ENCODE measurements at regions not wholly inside any gene's neighbourhood (a gene's known extent, or its start where the extent isn't known, plus 50 kb on each side); places are given as distances from the start of the nearest gene placed in this dataset.
"Not testable (repeated sequence)": the region's sequence is repeated elsewhere in the genome, so short reads cannot be mapped to it uniquely, and the experiment has no call there.

GRCh38 chr11:103808252-103808651 is 228.2 kb upstream of the DDI1 start:
- DNase-seq = no peak

DNA sequence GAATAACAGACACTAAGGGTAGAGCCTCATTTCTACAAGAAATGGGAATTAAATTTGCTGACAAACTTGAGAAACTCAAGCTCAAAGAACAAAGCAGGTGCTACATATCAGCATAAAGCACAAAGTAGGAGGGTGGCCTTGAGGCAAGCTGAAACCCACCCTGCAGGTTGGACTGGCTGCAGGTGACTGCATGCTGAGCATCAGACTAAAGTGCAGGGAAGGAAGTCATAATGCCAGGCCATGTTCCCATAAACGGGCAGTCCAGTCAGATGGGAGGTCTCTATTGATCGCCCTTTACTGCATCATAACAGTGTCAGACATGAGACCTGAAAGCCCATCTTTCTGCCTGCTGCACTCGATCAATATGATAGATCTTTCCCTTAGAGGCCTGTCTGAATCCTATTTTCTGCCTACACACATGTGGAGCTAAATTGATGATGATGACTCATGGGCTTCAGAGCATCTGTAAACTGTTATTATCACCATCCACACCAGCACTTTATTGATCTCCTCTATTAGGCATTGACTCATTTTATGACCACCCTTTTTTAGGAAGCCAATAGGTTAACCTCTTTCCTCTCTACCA is 224.5 kb upstream of the DDI1 start:
- DNase-seq = no peak

GRCh38 chr11:103812680-103813079 is 223.8 kb upstream of the DDI1 start:
- no peak for DNase-seq

- not testable (repeated sequence) for DNase-seq
Observed at GRCh38 chr11:103820345-103820744, 216.1 kb upstream of the DDI1 start.

DNA sequence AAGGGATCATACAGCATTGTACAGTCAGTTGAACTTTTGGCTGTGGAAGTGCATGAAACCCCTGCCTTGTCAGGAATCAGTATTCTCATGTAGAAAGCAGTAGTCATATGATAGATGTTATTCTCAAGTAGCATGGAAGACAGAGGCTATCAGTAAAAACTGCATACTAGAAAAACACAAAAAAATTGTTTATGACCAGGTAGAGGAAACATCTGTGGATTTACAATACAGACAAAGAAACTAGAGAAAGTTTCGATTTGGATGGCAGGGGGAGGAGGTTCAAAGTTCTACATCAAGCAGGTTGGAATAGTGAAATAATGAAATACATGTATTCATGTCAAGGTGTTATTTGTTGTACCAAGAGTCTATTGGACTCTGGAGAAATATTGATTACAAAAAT is 212.3 kb upstream of the DDI1 start:
- no peak for DNase-seq

GRCh38 chr11:103825469-103825868 is 211.0 kb upstream of the DDI1 start:
- no peak for DNase-seq

DNA sequence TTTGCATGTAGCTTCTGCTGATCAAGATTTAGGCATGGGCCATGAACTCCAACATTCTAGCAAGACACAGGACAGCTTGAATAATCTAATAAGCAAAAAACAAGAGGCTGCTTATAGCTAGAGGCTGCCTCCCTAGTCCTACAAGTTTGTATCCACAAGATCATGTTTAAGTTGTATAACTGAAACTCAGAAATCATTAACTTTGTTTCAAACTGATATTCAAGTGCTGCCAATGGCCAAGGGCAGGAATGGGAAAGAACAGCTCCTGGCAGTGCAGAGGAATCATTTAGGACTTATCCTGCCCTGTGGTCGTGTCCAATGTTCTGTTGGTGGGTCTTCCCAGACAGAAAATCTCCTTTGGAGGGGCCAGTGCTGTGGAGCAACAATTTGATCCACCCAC is 209.6 kb upstream of the DDI1 start:
- DNase-seq = no peak

DNA sequence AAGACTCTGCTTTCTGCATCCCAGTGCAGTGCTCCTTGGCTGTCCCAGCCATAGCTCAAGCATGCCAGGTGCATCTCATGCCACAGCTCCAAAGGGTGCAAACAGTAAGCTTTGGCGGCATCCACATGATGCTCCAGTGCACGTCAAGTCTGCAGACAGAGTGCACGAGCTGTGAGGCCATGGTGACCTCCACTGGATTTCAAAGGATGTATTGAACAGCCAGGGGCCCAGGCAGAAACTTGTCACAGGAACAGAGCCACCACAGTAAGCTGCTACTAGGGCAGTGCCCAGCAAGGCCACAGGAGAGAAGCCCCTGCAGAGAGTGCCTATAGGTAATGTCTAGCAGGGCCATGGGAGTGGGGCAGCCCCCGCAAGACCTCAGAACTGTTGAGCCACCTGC is 206.8 kb upstream of the DDI1 start:
- no peak for DNase-seq

- DNase-seq = no peak
Observed at GRCh38 chr11:103830205-103830604, 206.2 kb upstream of the DDI1 start.

GRCh38 chr11:103832762-103833161 is 203.7 kb upstream of the DDI1 start:
- no peak for DNase-seq

GRCh38 chr11:103842191-103842590 is 194.2 kb upstream of the DDI1 start:
- DNase-seq = no peak

DNA sequence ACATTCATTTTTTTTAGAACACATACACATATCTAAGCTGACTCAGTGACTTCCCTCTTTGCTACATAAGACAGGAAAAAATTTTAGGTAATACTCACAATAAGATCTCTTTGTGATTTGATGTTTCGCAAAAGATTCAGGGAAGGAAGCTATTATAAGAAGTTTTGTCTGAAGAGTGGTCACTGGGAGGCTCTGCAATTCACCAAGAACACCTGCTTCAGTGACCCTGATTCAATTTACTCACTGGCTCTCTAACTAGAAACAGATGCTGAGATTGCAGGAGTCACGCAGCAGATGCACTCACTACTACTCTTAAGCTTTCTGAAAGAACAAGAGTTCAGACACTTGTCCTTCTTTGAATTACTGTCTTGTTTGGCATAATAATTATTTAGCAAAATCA is 193.6 kb upstream of the DDI1 start:
- no peak for DNase-seq

DNA sequence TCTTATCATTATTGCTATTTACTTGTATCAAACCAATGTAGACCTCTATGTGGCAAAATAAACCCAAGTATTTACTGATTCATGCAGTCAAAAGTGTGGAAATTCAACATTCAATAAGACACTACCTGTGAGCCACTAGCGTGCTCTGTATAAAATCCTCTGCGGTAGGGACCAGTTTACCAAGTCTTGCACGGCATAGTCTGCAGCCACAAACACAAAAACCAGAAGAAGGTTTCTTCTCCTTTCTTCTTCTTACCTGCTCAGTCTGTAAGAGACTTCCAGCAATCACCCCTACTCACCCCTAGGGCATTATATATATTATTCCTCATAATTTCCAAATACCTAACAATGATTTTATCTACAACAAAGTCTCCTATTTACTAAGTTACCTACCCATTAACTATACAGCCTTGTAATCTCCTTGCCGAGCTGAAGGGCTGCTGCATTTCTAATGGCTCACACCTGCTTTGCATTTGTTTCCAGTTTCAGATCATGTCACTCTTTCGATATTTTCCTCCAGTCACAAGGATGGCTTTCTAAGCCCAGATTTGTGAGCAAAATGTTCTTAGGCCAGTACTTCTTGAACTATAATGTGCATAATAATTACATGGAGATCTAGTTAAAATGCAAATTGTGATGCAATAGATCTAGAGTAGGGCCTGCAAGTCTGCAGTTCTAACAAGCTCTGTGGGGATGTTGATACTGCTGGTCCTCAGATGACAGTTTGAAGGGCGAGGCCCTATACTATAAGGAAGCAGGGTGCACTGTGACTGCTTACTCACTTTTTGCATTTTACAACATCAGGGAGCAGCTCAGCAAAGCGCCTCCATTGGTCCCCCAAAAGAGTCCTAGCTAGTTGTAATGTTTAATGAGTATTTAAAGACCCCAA is 191.9 kb upstream of the DDI1 start:
- DNase-seq = no peak

- DNase-seq = no peak
Observed at GRCh38 chr11:103845331-103845730, 191.1 kb upstream of the DDI1 start.

- no peak for DNase-seq
Observed at GRCh38 chr11:103848686-103849085, 187.8 kb upstream of the DDI1 start.

- no peak for DNase-seq
Observed at GRCh38 chr11:103849366-103849765, 187.1 kb upstream of the DDI1 start.

GRCh38 chr11:103850419-103851165 is 185.8 kb upstream of the DDI1 start:
- DNase-seq = no peak

DNA sequence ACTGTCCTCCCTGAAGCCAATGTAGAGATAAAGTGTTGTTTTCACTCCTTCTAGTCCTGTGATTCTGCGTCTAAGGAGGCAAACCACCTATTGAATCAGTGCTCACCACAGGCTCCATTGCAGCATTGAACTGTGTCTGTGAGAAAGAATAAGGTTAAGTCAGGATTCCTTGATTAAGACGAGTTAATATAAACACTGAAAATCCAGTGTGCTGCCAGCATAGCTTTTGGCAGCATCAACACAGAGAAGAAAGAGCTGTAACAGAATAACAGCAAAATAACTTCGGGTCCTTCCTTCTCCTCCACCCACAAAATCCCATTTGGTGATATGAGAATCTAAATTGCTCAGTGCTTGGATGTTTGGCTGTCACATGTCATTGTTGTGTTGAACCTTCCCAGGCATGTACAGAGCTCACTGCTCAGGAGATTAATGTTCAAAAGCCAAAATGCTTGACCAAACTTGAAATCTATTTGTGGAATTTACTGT is 185.2 kb upstream of the DDI1 start:
- DNase-seq = no peak

Data from Kasumi-1 (cell line).